HG03378 (cell line): ENCODE measurements at regions not wholly inside any gene's neighbourhood (a gene's known extent, or its start where the extent isn't known, plus 50 kb on each side); places are given as distances from the start of the nearest gene placed in this dataset.
"Not testable (repeated sequence)": the region's sequence is repeated elsewhere in the genome, so short reads cannot be mapped to it uniquely, and the experiment has no call there.

ENCODE experiments used
- ATAC-seq: cut with Tn5 transposase; IDR thresholded peaks from one replicate; pipeline ENCODE4 v1.9.1; 2021; ENCODE audit warnings: mild to moderate bottlenecking, moderate library complexity; ENCODE audit not compliant: unreplicated experiment

DNA sequence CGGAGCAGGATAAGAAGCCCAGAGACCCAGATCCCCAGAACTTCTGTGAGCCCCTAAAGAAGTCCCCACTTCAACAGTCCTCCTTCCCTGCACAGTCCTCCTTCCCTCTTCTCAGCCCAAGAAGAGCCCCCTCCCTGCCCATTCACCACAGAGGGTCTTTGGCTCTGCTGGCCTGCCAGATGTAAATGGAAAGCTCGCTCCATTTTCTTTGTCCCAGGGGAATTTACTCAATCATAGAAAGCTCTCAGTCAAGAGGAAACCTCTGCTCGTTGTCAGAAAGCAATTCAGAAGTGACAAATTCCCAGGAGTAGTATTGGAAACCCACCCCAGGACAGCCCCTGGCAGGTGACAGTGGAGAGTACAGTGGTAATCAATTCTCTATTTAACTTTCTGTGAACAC lies 105.5 kb upstream of the SMAD3 start:
- no peak for ATAC-seq

DNA sequence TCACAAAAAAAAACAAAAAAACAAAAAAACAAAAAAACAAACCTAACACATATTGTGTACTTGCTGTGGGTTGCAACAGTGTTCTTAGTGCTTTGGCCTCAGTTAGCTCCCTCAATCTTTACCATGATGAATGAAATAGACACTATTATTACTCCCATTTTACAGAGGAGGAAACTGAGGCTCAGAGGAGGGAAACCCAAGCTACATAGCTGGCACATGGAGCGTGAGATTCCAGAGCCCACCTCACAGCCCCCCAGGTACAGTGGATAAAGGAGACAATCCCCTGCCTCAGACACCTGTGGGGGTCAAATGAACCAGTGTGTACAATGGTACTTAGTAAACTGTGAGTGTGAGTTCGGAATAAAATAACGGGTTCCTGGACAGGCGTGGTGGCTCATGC lies 104.9 kb upstream of the SMAD3 start:
- ATAC-seq, result no peak

DNA sequence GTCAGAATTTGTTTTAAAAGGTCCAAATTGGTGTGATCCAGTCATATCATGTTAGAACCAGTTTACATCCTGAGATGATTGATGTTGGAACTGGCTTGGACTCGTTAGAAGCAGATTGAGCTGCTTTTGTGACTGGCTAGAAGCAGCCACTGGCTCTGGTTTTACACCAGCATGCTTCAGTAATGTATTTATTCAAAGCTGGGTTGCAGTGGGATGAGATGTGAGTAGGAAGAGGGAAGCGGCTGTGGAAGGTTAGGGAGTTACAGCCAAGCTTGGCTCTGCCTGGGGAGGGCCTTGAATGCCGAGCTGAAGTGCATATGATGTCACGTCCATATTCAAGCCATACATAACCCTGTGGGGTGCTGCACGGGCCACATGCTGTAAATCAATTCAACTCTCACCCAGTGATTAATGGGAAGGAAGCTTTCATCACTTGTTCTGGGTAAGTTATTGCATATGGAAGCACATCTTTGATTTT lies 104.0 kb upstream of the SMAD3 start:
- no peak for ATAC-seq

DNA sequence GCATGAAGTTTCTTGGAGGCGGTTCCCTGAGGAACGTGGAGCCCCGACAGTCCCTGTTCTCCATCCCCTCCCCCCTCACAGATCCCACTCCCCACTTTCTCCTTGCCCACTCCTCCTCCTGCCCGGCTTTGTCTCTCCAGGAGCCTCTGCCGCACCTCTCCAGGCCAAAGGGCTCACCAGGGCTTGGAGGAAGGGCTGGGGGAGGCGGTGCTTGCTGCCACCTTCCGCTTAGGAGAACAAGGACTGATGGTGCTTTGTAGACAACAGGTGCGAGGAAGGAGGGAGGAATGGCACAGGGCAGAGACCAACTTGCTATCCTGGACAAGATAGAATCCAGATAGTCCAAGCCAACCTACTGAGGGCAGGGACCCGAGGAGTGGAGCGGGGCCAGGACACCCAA lies 103.5 kb upstream of the SMAD3 start:
- no peak for ATAC-seq

DNA sequence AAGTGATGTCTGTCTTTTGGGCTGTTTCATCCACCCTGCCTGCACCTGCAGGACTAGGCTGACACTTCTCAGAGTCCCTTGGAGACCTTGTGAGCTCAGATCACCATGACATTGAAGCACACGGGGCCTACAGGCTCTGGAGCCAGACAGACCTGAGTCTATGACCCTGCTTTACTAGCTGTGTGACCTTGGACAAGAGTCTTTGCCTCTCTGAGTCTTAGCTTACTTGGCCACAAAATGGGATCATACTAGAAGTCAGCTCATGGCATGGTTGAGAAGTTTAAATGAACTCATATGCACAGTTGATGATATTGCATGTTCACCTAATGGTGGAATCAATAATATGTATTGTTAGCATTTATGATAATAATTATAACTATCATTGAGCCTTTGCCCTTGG lies 102.9 kb upstream of the SMAD3 start:
- no peak for ATAC-seq

DNA sequence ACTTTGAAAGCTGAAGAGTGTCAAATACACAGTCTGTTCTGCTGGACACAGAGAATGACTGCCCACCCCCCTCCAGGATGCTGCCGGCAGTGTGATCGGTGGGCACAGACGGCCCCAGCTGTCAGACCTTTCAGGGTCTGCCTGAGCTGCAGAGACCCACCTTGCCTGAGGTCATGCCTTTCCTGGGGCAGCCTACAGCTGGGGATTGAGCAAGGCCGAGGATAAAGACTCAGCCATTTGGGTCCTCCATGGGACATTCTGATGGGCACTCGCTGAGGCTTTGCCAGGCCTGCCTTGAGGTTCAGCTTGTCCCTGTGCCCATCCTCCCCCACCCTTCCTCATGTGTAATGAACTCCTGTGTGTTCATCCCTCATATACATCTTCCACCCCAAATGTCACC lies 102.3 kb upstream of the SMAD3 start:
- no peak for ATAC-seq

DNA sequence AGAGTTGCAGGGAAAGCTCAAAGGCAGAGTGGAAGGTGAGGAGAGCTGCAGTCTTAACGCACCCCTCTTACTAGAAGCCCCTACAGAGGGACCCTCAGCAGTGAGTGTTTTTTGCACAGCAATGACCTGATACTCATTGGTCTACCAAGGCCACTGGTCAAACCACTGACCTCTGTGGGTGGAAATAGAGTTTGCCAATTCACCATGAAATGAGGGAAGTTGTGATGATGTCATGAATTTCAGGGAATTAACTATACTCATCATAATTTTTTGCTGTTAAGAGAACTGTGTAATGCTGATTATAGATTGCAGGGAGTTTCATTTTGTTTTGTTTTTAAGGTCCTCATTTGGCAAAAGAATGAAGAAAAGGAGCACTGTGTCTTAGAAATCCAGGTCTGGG lies 101.7 kb upstream of the SMAD3 start:
- ATAC-seq, result no peak

DNA sequence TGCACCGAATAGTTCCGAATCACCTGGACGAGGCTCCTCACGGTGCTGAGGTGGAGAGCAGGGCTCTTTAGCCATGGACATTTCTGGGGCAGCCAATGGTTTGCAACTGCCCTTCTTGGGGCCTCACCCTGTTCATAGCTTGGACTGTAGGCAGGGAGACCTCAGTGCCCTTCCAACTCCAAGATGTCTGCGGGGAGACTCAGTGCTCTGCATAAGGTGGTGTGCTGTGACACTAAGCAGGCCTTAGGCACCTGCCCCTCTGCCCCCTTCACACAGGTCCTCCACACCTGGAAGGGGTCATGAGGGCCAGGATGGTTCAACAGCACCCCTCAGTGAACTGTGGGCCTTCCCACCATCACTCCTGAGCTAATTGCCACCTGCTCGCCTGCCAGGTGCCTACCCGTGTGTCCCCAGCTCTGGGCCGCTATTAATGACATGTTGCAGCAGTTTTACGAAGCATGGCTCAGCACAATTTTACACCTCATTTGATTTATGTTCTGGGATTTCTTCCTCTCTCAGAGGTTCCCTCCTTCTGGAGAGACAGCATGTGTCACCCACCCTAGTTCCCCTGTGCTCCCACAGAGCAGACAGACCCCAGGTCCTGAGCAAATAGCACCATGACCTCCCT lies 101.2 kb upstream of the SMAD3 start:
- no peak for ATAC-seq

DNA sequence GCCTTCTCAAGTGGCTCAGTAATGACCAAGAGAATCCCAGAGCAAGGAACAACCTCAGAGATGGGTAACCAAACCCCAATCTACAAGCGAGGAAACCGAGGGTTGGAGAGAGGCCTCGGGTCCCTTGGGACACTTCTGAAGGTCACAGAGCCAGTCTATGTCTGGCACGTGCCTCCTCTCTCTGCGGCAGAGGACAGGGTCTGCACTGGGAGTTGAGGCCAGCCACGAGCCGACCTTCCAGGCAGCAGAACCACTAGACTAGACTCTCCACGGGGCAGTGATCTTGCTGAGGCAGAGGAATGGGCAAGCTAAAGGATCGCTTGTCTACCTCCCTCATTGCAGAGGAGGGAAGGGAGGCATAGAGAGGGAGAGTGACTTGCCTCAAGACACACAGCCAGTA lies 100.6 kb upstream of the SMAD3 start:
- no peak for ATAC-seq

DNA sequence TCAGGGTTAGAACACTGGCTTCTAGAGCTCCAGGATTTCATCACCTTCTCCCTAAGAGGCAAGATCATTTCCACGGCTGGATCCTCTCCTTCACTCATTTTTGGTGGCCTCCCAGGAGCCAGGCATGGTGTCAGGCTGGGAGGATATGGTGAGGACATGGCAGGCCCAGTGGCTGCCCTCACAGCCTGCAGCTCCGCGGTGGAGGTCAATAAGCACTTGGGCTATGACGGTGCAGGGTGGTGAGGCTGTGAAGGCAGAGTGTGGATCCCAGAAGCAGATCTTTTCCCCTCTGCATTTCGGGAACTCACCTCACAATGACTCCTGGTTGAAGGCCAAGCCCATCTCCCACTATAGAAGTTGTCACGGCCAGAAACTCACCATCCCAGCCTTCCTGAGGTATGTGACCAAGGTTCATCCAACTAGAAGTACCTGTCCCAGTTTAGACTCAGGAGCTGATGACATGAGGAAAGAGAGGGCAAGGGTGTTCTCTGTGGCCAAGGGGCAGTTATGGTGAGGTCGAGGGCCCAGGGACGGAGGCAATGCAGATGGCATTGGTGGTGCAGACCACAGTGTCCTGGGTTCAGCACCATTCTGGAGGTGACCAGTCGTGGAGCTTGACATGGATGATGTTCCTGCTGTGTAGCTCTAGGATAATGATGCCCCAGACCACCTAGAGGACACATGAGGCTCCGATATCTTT lies 100.1 kb upstream of the SMAD3 start:
- no peak for ATAC-seq

DNA sequence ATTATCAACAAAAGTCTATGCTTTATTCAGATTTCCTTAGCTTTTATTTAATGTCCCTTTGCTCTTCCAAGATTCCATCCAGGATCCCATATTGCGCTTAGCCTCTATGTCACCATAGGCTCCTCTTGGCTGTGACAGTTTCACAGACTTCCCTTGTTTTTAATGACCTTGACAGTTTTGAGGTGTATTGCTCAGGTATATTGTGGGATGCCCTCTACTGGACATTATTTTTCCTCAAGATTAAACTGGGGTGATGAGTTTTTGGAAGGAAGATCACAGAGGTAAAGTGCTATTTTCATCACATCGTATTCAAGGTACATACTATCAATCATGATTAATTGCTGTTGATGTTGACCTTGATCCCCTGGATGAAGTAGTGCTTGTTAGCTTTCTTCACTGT lies 99.1 kb upstream of the SMAD3 start:
- no peak for ATAC-seq

DNA sequence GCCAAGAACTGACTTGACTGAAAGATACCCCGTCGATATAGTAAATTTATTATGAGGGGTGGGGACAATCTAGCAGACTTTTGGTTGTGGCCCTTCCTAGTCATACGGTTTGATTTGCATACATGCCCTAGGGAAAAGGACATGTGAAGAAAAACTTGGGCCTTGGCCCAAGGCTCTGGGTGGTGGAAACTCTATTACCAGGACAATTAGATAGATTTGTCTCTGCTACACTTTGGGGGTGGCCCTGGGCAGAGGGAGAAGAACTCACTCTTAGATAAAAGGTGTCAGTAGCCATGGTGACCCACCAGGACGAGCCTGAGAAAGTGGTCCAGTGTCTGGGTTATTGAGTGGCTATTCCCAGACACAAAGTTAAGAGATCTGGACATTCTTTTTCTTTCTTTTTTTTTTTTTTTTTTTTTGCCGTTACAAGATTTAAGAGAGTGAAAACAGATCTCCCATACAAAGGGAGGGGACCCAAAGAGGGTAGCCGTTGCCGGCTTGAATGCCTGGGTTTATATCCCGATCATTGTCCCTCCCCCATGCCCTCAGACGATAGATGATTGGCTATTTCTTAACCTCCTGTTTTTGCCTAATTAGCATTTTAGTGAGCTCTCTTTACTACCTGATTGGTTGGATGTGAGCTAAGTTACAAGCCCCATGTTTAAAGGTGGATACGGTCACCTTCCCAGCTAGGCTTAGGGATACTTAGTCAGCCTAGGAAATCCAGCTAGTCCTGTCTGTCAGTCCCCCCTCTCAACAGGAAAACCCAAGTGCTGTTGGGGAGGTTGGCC lies 96.4 kb upstream of the SMAD3 start:
- no peak for ATAC-seq

DNA sequence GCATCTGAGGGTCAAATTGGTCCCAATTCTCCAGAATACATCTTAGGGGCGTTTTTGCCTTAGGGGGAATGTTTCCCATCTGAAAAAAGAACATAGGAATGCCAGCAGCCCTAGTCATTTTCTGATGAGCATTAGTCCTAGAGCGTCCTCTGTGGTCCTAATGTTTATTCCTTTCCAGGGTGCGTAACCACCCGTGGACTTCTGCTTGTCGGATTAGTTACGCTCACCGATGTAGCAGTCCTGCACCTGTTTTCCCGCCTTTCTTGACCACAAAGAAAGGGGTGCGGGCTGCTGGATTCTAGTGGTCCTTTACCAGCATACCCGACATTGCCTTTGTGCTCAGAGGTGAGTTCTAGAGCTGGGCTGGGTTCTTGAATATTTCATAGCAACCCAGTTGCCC lies 91.3 kb upstream of the SMAD3 start:
- ATAC-seq, result not testable (repeated sequence)

DNA sequence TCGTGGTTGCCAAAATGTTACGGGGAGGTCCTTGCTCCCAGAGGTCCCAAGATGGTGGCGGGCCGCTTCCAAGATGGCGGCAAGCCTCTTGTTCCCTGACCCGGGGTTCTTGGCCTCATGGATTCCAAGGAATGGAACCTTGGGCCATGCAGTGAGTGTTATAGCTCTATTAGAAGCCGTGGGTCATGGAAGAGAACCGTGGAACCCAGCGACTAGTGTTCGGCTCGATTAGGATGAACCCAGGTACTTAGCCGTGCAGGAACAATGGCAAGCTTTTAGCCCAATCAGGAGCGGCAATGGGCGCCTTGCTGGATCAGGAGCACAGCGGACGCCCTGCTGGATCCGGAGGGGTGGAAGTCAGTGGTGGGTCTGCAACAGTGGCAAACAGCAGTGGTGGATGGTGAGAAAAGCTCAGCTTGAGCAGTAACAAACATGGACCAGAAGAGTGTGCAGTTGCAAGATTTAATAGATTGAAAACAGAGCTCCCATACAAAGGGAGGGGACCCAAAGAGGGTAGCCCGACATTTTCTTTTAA lies 89.2 kb upstream of the SMAD3 start:
- ATAC-seq, result not testable (repeated sequence)

DNA sequence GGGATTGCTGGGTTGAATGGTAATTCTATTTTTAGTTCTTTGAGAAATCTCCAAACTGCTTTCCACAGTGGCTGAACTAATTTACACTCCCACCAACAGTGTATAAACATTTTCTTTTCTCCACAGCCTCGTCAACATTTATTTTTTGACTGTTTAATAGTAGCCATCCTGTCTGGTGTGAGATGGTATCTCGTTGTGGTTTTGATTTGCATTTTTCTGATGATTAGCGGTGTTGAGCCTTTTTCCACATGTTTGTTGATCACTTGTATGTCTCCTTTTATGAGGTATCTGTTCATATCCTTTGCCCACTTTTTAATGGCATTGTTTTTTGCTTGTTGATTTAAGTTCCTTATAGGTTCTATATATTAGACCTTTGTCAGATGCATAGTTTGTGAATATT lies 85.1 kb upstream of the SMAD3 start:
- not testable (repeated sequence) for ATAC-seq

DNA sequence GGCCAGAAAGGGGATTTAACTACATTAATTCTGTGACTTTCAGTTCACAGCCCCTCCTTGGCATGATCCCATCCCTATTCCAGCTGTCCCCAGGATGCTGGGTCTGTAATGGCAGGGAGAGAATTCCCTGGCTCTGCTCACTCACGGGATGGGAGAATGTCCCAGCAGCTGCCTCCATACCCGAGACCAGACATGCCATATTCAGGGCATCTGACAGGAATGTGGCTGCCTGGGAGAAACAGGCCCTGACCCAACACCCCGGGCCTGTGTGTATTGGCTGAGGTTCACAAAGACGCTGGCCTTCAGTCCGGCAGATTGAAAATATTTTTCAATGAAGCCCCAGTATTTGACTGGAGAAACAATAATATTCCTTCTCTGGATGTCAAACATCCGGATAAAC lies 83.6 kb upstream of the SMAD3 start:
- no peak for ATAC-seq

DNA sequence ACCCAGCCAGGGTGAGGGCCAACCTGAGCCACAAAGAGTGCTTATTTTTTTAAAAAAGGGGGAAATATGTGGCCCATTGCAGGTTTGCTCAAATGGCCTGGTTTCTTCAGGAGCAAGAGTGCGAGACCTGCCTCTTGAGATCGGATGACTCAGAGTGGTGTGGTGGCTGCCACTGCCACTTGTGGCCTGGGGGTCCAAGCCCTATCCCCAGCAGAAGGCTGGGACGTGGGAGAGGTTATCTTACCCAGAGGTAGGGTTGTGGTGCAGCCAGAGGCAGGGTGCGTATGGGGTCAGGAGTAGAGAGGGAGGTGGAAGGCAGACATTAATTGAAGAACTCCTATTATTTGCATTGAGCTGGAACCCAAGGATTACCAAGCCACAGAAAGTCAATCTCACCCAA lies 83.2 kb upstream of the SMAD3 start:
- ATAC-seq, result no peak

DNA sequence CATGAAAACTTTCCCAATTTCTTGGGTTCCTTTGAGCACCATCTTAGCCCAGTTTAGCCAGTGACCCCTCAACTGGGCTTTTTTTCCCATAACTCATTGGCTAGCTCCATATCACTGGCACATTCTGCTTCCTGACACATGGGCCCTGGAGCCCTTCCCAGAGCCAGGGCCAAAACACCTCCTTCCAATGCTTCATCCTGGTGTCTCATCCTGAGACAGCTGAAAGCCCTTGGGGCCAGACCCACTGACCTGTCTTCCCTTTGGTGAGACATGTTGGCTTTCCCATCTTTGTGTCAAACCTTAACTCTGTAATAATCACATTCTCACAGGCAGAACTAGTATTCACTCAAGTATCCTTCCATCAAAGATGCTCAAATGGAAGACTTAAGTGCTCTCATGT lies 82.6 kb upstream of the SMAD3 start:
- no peak for ATAC-seq

DNA sequence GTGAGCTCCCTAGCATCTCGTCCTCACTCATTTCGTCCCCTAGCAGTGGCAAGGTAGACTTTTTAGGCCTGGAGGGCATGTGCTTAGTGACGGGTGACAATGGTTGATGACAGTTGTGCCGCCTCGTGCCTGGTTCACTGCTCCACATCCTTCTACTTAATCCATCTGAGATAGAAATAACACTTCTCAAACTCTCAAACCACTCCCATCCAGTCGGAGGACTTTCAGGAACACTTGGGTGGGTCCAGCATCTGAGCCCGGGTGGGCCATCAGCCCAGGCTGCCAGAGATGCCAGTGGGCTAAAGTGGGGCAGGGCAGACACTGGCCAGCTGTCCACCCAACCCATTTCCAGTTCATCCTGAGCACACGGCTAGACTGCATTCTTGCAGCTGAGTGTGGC lies 79.7 kb upstream of the SMAD3 start:
- ATAC-seq, result no peak

DNA sequence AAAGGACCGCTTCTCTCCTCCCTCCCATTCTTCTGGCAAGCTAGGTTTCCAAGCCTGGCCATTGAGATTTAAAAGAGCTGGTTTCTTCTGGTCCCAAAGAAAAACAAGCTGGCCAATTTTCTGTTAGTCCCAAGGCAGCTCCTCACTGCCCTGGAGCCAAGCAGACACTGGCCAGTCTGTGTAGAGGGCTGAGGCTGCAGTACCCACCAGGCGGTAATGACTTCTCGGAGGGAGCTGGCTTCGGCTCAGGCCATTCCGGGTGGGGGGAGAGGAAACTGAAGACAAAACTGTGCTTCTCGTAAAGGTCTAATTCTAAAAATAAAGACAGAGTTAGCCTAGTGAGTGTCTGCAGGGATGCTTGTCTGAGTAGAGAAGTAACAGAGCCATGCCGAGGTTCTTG lies 78.5 kb upstream of the SMAD3 start:
- ATAC-seq, result no peak

DNA sequence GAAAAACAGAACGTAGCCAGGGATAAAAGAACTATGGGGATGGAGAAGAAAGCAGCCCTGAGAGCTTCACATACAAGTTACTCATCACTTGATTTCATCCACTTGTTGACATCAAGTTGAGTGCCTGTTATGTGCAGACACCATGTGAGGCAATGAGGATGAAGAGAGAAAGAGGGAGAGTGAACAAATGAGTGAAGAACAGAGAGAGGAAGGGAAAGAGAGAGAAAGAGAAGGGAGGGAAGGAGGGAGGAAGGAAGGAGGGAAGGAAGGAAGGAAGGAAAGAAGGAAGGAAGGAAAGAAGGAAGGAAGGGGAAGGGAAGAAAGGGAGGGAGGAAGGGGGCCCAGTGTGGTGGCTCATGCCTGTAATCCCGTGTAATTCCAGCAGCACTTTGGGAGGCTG lies 72.3 kb upstream of the SMAD3 start:
- ATAC-seq, result no peak
